ENCODE measurements at regions not wholly inside any gene's neighbourhood (a gene's known extent, or its start where the extent isn't known, plus 50 kb on each side); places are given as distances from the start of the nearest gene placed in this dataset.
"Not testable (repeated sequence)": the region's sequence is repeated elsewhere in the genome, so short reads cannot be mapped to it uniquely, and the experiment has no call there.

DNA sequence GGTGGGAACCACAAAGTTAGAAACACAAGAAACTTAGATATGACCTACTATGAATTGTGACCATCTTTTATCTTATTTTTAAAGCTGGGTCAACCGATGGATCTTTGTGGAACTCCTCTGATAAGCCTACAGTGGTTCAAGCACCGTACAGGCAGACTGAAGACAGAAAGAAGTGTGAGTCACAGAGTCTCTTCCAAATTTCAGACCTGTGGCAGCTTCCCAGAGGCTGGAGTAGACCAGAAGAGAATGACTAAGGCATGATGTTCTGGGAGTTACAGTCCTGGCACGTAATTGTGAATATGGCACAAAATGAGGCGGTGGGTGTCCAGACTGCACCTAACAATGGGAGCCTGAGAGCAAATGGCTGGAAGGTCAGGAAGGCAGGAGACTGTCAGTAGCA is 70.0 kb downstream of the LMO4 start:
- DNase-seq (ENCODE audit: low read depth), result no peak

- DNase-seq (ENCODE audit: low read depth), result no peak
Observed at GRCh38 chr1:87399264-87399663, 70.6 kb downstream of the LMO4 start.

DNA sequence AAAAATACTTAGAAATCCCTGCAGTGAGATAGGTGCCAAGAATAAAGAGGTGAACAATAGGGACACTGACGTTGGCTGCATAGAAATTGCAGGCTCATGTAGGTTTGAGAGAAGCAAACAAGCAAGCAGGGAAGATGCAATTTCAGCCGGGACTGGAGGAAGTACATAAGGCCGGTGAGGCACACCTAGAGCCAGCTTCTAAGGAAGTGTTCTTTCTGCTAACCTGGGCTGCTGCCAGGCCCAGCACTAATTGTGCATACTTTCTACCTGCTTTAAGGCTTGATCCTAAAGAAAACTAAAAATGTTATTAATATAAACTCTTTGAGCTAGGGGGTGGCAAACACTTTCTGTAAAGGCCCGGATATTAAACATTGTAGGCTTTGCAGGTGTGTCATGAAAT is 71.0 kb downstream of the LMO4 start:
- DNase-seq (ENCODE audit: low read depth), result no peak

DNA sequence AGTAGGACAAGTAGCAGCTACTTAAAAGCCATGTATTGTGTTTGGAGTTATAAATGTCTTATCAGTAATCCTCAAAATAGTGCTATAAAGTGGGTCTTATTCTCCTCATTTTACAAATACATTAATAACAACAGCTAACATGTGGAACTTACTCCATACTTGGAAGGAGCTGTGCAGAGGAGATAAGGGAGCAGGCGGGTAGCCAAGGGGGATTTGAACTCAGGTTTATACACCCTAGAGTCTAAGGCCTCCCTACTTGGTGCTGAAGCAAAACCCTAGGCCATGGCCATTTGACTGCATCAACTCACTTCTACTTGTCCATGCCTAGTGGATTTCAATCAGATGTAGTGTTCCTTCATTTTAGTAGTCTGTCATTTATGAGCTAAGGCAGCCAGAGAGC is 72.1 kb downstream of the LMO4 start:
- DNase-seq (ENCODE audit: low read depth), result no peak

DNA sequence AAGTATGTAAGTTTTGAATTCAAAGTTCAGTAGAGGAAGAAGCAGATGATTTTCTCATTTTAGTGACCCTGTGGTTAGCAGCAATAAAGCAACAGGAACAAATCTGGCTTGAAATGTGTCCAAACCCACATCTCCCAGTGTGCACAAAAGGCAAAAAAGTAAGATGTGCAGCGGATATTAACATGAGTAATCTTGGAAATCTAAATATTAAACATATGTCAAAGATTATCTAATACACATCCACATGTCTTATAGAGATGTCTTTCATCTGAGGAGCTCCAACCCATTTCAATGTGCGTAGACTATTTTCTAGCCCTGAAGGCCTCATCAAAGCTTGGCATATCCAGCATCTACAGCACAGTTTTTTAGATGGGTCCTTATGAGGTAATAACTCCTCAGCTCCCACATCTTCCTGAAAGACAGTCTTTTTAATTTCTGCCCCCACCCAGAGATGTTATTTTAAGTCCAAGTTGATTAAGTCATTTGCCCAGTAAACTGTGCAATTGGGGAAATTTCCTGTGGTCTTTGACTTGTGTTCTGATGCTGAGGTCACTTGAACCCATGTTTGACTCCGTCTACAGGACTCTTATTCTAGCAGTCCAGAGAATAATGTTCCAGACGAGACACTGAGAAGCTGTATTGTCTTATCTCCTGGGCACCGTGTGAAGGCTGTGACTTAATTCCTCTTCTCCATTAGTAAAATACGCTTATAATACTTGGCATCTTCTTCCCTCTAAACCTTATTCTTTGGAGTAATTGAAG is 73.7 kb downstream of the LMO4 start:
- DNase-seq (ENCODE audit: low read depth), result no peak

- DNase-seq (ENCODE audit: low read depth), result no peak
Observed at GRCh38 chr1:87403061-87403820, 74.6 kb downstream of the LMO4 start.

DNA sequence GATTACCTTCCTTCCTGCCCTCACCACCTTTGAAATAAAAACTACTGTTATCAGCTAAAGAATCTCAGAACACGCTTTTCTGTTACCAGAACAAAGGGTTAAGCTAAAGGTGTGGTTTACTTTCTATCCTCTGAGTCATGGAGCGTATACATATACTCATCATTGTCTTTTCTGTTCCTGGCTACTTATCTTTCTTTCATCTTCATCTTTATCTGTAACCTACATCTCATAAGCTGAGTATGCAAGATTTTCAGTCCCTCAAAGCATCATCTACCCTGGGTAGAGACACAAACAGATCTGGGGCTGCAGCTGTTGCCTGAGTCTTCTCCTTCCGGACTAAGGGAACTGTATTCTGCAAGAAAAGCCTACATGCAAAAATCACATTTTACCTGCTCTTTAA is 75.6 kb downstream of the LMO4 start:
- DNase-seq (ENCODE audit: low read depth), result no peak

- DNase-seq (ENCODE audit: low read depth), result no peak
Observed at GRCh38 chr1:87408665-87409248, 80.1 kb downstream of the LMO4 start.

DNA sequence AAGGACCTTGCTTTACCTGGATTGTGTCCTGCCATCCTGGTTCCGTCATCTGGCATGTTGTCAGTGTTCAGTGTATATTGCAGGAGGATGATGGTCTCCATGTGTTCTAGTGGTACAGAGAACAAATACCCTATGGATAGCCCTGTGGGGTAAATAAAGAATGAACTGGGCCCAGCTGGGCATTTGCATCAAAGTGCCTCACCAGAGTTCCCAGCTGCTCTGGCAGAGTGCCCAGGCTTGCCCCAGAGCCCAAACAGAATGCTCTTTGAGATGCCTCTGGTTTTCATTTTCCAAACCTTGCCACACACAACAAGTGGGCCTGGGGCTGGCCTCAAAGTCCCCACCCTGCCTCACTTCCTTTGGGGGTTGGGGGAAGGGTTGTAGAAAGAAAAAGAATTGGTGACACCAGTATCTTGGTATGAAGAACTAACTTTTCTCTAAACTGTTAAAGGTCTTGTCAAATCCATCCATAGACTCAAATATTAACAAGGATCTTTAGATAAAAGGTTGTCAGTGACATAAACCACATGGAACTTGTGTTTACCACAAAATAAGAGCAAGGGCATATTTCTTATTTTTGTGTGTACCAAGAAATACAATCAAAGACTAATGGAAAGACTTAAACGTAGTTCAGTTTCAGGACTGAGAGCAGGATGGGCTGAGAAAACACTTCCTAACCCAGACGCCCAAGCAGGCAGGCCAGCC is 82.2 kb downstream of the LMO4 start:
- DNase-seq (ENCODE audit: low read depth), result no peak

- not testable (repeated sequence) for DNase-seq (ENCODE audit: low read depth)
Observed at GRCh38 chr1:87413846-87414245, 85.2 kb downstream of the LMO4 start.

DNA sequence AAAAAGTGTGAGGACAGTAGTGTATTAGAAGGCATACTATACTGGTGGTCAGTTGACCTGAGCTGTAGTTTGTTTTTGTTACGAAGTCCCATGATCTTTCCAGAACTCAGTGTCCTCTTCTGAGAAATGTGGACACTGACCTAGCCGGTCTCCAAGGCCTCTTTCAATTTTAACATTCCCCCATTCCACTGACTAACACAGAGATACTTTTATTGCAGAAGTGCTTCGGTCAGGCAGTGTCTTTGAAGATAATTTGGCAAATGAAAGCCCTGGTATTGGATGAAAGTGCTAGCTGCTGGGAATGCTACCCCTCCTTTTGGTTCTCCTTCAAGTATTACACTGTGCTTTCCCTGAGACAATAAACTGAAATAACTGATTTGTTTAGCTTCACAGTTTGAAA is 89.4 kb downstream of the LMO4 start:
- DNase-seq (ENCODE audit: low read depth), result no peak

GRCh38 chr1:87421809-87422208 is 93.1 kb downstream of the LMO4 start:
- DNase-seq (ENCODE audit: low read depth), result no peak

DNA sequence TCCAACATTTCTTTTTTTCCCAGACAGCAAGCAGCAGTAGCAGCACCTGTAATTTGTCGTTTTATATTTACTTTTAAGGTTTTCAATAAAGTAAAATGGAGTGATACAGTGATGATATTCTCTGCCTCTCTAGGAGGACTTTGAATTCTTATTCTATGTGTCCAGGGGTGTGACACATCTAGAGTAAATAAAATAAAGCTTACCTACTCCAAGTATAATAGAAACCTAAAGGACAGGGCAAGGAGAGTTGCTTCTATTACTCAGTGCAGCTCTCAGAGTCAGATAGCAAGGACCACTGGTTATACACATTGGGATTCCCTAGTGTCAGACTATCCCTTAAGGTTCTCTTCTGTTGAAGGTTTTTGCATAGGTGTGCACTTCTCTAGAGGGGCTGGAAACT is 95.9 kb downstream of the LMO4 start:
- no peak for DNase-seq (ENCODE audit: low read depth)

GRCh38 chr1:87426463-87427249 is 98.0 kb downstream of the LMO4 start:
- no peak for DNase-seq (ENCODE audit: low read depth)

DNA sequence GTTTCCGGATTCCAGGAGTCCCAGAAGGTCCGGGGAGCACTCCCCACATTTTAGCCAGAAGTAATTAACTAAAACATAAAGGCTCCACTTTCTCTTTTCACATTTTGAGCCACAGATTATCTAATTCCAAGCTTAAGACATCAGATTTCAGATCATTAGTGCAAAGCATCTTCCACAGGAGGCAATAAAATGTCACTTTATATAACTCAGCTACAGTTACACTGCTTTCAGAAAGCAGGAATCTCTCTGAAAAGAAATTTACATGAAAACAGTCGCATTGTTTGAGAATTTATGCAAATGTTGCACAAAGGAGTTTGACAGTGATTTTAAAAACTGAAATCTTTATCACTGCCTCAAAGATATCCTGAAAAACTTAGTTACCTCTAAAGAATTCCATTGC is 99.7 kb downstream of the LMO4 start:
- DNase-seq (ENCODE audit: low read depth), result no peak

DNA sequence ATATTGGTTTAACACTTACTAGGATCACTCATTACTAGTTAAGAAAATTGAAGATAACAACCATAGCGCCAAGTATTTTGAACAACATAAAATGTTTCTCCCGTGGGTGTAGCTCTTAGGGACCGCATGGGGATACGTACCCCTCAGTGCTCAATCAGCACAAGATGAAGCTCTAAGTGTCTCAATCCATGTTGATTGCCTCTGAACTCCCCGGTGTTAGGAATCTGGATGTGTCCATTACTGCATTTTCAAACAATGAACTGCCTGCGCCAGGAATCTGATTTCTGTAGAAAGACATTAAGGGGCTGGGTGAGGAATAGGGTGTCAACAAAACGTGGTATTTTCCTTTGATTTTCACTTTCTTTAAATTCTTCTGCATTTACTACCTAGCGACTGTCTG is 100.2 kb downstream of the LMO4 start:
- no peak for DNase-seq (ENCODE audit: low read depth)

DNA sequence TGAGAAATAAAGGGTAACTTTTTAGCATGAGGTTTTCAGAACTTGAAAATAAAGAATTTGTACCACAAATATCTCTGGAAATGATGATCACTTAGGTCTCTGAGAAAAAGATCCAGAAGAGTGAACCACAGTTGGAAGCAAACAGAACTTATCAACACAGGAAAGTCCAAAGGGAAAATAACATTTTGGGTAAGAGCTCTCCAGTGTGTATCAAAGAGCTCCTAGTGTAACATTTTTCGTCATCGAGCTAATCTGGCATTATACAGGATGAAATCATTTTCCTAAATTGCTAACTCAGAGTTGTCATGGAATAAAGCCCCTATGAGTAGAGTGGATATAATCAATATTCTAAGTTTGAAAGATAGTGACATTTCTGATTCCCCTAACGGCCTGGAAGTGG is 104.0 kb downstream of the LMO4 start:
- no peak for DNase-seq (ENCODE audit: low read depth)

GRCh38 chr1:87433101-87433500 is 104.4 kb downstream of the LMO4 start:
- not testable (repeated sequence) for DNase-seq (ENCODE audit: low read depth)

GRCh38 chr1:87435484-87435883 is 106.8 kb downstream of the LMO4 start:
- DNase-seq (ENCODE audit: low read depth), result no peak

DNA sequence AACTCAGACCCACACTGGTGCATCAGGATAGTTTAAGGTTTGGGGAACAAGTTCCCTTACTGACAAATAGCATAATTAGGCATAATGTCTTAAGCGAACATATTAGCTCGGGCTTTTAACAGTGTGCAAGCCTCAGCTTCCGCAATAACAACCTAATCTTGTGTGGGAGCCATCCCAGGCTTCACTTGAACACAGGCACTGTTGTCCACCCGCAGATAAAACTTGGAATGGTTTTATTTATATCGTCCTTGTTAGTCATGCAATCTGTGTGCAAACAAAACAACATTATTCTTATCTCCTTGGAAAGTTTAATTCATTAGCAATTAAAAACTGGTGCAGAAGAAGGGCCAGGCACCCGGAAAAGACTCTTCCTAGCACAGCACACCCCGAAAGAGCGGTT is 107.4 kb downstream of the LMO4 start:
- DNase-seq (ENCODE audit: low read depth), result not testable (repeated sequence)

DNA sequence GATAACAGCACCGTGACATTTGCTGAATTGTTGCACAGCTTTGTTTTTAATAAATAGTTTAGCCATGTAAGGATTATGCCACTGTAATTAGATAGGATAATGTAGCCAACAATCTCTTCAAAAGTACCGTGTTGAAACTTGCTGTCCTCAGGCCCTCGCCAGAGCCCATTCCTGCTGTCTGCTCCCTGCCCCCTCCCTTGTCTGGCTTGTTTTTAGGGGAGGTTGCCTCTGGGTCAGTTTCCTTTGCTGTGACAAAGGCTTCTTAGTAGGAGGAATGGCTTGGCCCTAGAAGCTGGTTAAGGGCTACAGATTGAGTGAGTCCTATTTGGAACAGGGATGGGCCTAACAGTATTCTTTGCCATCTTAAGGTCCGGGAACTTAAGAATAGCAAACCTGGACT is 107.9 kb downstream of the LMO4 start:
- DNase-seq (ENCODE audit: low read depth), result no peak

Data from activated T-helper 9 cell treated with anti-CD3 and anti-CD28 coated beads, Interleukin-2, amount 50 U/mL, for 16 hours (primary cell).